ENCODE measurements at regions not wholly inside any gene's neighbourhood (a gene's known extent, or its start where the extent isn't known, plus 50 kb on each side); places are given as distances from the start of the nearest gene placed in this dataset.
A peak's percentile ranks its signal among the peaks of the same experiment; 100 is the strongest.

DNA sequence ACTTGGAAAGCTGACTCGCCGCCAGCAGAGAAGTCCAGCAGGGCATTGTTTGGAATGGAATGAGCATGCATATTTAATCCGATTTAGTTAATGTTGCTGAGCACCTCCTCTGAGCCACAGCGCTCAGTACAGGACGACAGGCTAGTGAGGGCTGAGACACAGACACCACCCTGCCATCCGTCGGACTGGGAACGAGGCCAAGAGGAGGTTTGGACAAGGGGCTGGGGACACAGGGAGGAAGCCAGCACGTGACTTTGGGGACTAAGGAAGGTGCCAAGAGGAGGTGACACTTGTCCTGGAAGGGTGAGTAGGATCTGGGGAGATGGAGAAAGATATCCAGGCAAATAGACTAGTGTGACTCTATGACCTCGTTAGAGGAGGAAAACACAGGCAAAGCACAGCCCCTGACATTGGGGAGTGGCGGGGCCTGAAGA is 152.5 kb upstream of the ECI2 start:
- TF ChIP-seq ZNF8 (CRISPR knock-in tag; IDR thresholded peaks at IDR 0.05) (no peak), RARB (CRISPR knock-in tag; IDR thresholded peaks at IDR 0.05) (no peak), SNAI2 (CRISPR knock-in tag; IDR thresholded peaks at IDR 0.05) (no peak), ZNF565 (CRISPR knock-in tag; conservative IDR thresholded peaks at IDR 0.05; ENCODE audit: low read depth) (no peak), ARNTL (CRISPR knock-in tag; IDR thresholded peaks at IDR 0.05; ENCODE audit: borderline replicate concordance, low read depth) (no peak), ZFP3 (CRISPR knock-in tag; IDR thresholded peaks at IDR 0.05) (no peak), ZC3H10 (CRISPR knock-in tag; IDR thresholded peaks at IDR 0.05) (no peak), BACH2 (CRISPR knock-in tag; IDR thresholded peaks at IDR 0.05; ENCODE audit: borderline replicate concordance) (no peak)
- ATAC-seq: peak; percentile 49

GRCh38 chr6:4287372-4287771 is 152.0 kb upstream of the ECI2 start:
- no peak for ATAC-seq
- TF ChIP-seq CREB5 (CRISPR knock-in tag; IDR thresholded peaks at IDR 0.05; ENCODE audit: low read depth): no peak
- TF ChIP-seq ZNF565 (CRISPR knock-in tag; conservative IDR thresholded peaks at IDR 0.05; ENCODE audit: low read depth): no peak
- no peak for TF ChIP-seq SNAI2 (CRISPR knock-in tag; IDR thresholded peaks at IDR 0.05)

DNA sequence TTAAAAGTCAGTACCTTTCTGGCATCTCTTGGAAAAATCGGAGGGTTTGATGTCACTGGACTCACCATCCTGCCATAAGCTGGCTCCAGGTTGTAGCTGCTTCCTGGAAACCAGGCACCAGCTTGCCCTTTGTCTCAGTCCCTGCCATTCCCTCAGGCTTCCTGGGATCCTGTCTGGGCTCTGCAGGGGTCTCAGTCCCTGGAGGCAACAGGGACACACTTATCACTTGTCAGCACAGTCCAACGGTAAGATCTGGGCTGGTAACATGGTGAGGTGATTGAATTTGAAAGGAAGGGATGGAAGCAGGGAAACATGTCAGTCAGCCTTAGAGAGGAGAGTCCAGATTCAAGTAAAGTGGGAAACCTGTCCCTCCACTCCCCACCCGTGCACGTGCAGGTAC is 147.6 kb upstream of the ECI2 start:
- TF ChIP-seq ZC3H10 (CRISPR knock-in tag; IDR thresholded peaks at IDR 0.05) (no peak), RARB (CRISPR knock-in tag; IDR thresholded peaks at IDR 0.05) (no peak), GLIS3 (CRISPR knock-in tag; IDR thresholded peaks at IDR 0.05) (no peak), PATZ1 (CRISPR knock-in tag; IDR thresholded peaks at IDR 0.05; ENCODE audit: borderline replicate concordance) (no peak), ZNF565 (CRISPR knock-in tag; conservative IDR thresholded peaks at IDR 0.05; ENCODE audit: low read depth) (no peak)
- ATAC-seq: no peak

DNA sequence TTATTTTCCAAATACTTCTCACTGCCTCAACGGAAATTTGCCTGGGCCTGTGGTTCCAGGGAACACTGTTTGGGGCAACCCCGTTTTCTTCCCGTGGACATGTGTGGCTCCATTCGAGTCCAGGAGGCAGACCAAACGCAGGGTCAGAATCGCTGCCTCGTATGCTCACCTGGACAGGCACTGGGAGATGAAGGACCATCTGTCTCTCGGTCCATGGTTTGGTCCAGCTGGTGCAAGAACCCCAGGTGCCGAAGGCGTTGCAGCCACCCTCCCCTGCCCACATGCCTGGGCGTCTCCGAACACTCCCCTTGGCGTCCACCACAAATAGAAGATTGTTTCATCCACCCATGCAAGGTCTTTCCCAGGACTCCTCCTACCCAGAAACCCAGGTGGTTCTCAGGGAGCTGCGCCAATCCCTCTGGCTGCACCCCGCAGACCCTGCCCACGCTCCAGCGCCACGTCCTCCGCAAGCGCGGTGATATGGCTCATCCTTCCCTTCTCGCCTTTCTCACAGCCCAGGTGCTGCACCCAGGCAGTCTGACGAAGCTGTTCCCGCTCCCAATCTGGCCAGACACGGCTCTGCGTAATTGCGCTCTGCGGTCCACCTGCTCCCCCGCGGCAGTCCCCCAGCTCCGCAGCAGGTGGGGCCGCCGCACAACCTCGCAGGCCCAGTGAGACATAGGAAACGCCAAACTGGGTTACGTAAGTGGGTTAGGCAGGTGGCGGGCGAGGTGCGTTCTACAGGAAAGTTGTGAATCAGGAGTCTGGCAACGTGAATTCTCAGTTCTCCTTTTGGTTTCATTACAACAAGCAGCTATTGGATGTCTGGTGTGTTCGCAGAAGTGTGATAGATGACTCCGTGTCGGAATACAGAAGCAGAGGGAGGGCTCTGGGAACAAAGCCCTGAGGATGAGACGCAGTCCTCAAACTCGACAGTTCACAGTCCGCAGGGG is 146.2 kb upstream of the ECI2 start:
- ATAC-seq: peak; percentile 54
- TF ChIP-seq TCF4 (CRISPR knock-in tag; IDR thresholded peaks at IDR 0.05; ENCODE audit: borderline replicate concordance) (no peak), CSRNP3 (CRISPR knock-in tag; IDR thresholded peaks at IDR 0.05) (no peak), ARNTL (CRISPR knock-in tag; IDR thresholded peaks at IDR 0.05; ENCODE audit: borderline replicate concordance, low read depth) (no peak), SNAI2 (CRISPR knock-in tag; IDR thresholded peaks at IDR 0.05) (no peak), ZNF8 (CRISPR knock-in tag; IDR thresholded peaks at IDR 0.05) (no peak), CREB5 (CRISPR knock-in tag; IDR thresholded peaks at IDR 0.05; ENCODE audit: low read depth) (no peak)

DNA sequence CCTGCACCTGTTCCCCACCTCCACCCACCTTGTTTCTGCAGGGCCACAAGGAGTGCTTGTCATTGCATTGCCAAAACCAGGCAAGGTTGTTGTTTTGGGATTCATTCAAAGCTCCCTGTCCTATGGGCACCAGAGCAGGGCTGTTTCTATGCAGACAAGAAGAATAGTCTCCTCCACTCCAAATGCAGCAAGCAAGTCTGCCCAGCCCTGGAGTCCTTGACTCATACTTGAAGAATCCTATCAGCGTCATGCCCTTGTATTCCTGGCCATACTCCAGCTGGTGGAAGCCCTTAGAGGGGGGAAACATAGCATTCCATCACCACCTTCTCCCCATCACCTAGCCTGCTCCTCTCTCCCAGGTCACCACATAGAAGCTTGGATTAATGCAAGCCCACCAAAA is 145.3 kb upstream of the ECI2 start:
- TF ChIP-seq ZNF565 (CRISPR knock-in tag; conservative IDR thresholded peaks at IDR 0.05; ENCODE audit: low read depth) (no peak), ZNF70 (CRISPR knock-in tag; IDR thresholded peaks at IDR 0.05) (no peak), TOX (CRISPR knock-in tag; IDR thresholded peaks at IDR 0.05; ENCODE audit: borderline replicate concordance) (no peak), ZNF8 (CRISPR knock-in tag; IDR thresholded peaks at IDR 0.05) (no peak)
- ATAC-seq: peak; percentile 94

- ATAC-seq: no peak
- TF ChIP-seq, protein P1, sequence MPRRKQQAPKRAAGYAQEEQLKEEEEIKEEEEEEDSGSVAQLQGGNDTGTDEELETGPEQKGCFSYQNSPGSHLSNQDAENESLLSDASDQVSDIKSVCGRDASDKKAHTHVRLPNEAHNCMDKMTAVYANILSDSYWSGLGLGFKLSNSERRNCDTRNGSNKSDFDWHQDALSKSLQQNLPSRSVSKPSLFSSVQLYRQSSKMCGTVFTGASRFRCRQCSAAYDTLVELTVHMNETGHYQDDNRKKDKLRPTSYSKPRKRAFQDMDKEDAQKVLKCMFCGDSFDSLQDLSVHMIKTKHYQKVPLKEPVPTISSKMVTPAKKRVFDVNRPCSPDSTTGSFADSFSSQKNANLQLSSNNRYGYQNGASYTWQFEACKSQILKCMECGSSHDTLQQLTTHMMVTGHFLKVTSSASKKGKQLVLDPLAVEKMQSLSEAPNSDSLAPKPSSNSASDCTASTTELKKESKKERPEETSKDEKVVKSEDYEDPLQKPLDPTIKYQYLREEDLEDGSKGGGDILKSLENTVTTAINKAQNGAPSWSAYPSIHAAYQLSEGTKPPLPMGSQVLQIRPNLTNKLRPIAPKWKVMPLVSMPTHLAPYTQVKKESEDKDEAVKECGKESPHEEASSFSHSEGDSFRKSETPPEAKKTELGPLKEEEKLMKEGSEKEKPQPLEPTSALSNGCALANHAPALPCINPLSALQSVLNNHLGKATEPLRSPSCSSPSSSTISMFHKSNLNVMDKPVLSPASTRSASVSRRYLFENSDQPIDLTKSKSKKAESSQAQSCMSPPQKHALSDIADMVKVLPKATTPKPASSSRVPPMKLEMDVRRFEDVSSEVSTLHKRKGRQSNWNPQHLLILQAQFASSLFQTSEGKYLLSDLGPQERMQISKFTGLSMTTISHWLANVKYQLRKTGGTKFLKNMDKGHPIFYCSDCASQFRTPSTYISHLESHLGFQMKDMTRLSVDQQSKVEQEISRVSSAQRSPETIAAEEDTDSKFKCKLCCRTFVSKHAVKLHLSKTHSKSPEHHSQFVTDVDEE (CRISPR knock-in tag; IDR thresholded peaks at IDR 0.05): no peak
- no peak for TF ChIP-seq SNAI2 (CRISPR knock-in tag; IDR thresholded peaks at IDR 0.05)
- TF ChIP-seq ZNF70 (CRISPR knock-in tag; IDR thresholded peaks at IDR 0.05): no peak
- no peak for TF ChIP-seq TOX (CRISPR knock-in tag; IDR thresholded peaks at IDR 0.05; ENCODE audit: borderline replicate concordance)
- no peak for TF ChIP-seq CSRNP3 (CRISPR knock-in tag; IDR thresholded peaks at IDR 0.05)
- TF ChIP-seq ZC3H10 (CRISPR knock-in tag; IDR thresholded peaks at IDR 0.05): no peak
- TF ChIP-seq ARNTL (CRISPR knock-in tag; IDR thresholded peaks at IDR 0.05; ENCODE audit: borderline replicate concordance, low read depth): no peak
- no peak for TF ChIP-seq CREB5 (CRISPR knock-in tag; IDR thresholded peaks at IDR 0.05; ENCODE audit: low read depth)
- no peak for TF ChIP-seq ZNF565 (CRISPR knock-in tag; conservative IDR thresholded peaks at IDR 0.05; ENCODE audit: low read depth)
- no peak for TF ChIP-seq TCF4 (CRISPR knock-in tag; IDR thresholded peaks at IDR 0.05; ENCODE audit: borderline replicate concordance)
- TF ChIP-seq ZFP3 (CRISPR knock-in tag; IDR thresholded peaks at IDR 0.05): no peak
Measured at GRCh38 chr6:4280031-4280430, 144.7 kb upstream of the ECI2 start.

Data from SK-N-SH treated with all-trans-retinoic acid at 6 μM for 48 hours (cell line).